ENCODE measurements at regions not wholly inside any gene's neighbourhood (a gene's known extent, or its start where the extent isn't known, plus 50 kb on each side); places are given as distances from the start of the nearest gene placed in this dataset.

- no peak for DNase-seq
Measured at GRCh38 chr15:98485451-98485850, 162.9 kb upstream of the IGF1R start.

- DNase-seq, result no peak
Measured at GRCh38 chr15:98493966-98494511, 154.3 kb upstream of the IGF1R start.

GRCh38 chr15:98501192-98501591 is 147.1 kb upstream of the IGF1R start:
- no peak for DNase-seq

GRCh38 chr15:98501632-98502031 is 146.7 kb upstream of the IGF1R start:
- no peak for DNase-seq

- peak; percentile 43 for DNase-seq
Measured at GRCh38 chr15:98503970-98504369, 144.4 kb upstream of the IGF1R start.

- no peak for DNase-seq
Measured at GRCh38 chr15:98504998-98505397, 143.3 kb upstream of the IGF1R start.

GRCh38 chr15:98505611-98506031 is 142.7 kb upstream of the IGF1R start:
- peak; percentile 8 for DNase-seq

- DNase-seq, result no peak
Measured at GRCh38 chr15:98506172-98506571, 142.2 kb upstream of the IGF1R start.

- DNase-seq, result no peak
Measured at GRCh38 chr15:98506711-98507110, 141.6 kb upstream of the IGF1R start.

- no peak for DNase-seq
Measured at GRCh38 chr15:98513428-98513986, 134.8 kb upstream of the IGF1R start.

- DNase-seq, result no peak
Measured at GRCh38 chr15:98514034-98514622, 134.2 kb upstream of the IGF1R start.

GRCh38 chr15:98518823-98519561 is 129.3 kb upstream of the IGF1R start:
- peak; percentile 92 for DNase-seq

GRCh38 chr15:98519767-98520550 is 128.4 kb upstream of the IGF1R start:
- no peak for DNase-seq

GRCh38 chr15:98522127-98522526 is 126.2 kb upstream of the IGF1R start:
- no peak for DNase-seq

- DNase-seq, result no peak
Measured at GRCh38 chr15:98523912-98524662, 124.3 kb upstream of the IGF1R start.

- DNase-seq, result no peak
Measured at GRCh38 chr15:98524838-98525660, 123.3 kb upstream of the IGF1R start.

- DNase-seq, result no peak
Measured at GRCh38 chr15:98525661-98526001, 122.7 kb upstream of the IGF1R start.

- no peak for DNase-seq
Measured at GRCh38 chr15:98526094-98526493, 122.2 kb upstream of the IGF1R start.

- no peak for DNase-seq
Measured at GRCh38 chr15:98528046-98528725, 120.2 kb upstream of the IGF1R start.

GRCh38 chr15:98529205-98530145 is 118.9 kb upstream of the IGF1R start:
- no peak for DNase-seq

Measured in hematopoietic multipotent progenitor cell treated with erythropoietin and hydrocortisone succinate and interleukin-3 and kit ligand, for 6 days (in vitro differentiated cells).